ENCODE measurements at regions not wholly inside any gene's neighbourhood (a gene's known extent, or its start where the extent isn't known, plus 50 kb on each side); places are given as distances from the start of the nearest gene placed in this dataset.

- Histone ChIP-seq H3K9me3 (no peaks in the 10 kb centered on the region), H3K36me3 (no peaks in the 10 kb centered on the region), H3K27ac (no peak overlapping the region), H3K4me3 (no peak overlapping the region), H3K4me1 (no peaks in the 10 kb centered on the region), H3K27me3 (ENCODE audit: low read depth) (no peaks in the 10 kb centered on the region)
- DNase-seq (no peak), ATAC-seq (no peak)
- intact Hi-C loops (cut with DNase I), result no loop called here
- TF ChIP-seq, protein P1, sequence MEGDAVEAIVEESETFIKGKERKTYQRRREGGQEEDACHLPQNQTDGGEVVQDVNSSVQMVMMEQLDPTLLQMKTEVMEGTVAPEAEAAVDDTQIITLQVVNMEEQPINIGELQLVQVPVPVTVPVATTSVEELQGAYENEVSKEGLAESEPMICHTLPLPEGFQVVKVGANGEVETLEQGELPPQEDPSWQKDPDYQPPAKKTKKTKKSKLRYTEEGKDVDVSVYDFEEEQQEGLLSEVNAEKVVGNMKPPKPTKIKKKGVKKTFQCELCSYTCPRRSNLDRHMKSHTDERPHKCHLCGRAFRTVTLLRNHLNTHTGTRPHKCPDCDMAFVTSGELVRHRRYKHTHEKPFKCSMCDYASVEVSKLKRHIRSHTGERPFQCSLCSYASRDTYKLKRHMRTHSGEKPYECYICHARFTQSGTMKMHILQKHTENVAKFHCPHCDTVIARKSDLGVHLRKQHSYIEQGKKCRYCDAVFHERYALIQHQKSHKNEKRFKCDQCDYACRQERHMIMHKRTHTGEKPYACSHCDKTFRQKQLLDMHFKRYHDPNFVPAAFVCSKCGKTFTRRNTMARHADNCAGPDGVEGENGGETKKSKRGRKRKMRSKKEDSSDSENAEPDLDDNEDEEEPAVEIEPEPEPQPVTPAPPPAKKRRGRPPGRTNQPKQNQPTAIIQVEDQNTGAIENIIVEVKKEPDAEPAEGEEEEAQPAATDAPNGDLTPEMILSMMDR (IDR thresholded peaks at IDR 0.05), result no peak
Observed at GRCh38 chr12:90773491-90773890, 181.5 kb downstream of the CCER1 start.

- Histone ChIP-seq H3K4me3 (no peak overlapping the region), H3K27ac (no peak overlapping the region), H3K27me3 (ENCODE audit: low read depth) (no peaks in the 10 kb centered on the region), H3K36me3 (no peaks in the 10 kb centered on the region), H3K4me1 (no peaks in the 10 kb centered on the region), H3K9me3 (no peaks in the 10 kb centered on the region)
- intact Hi-C loops (cut with DNase I), result no loop called here
- no peak for ATAC-seq
- no peak for DNase-seq
- TF ChIP-seq, protein P1 (IDR thresholded peaks at IDR 0.05), result no peak
Observed at GRCh38 chr12:90770861-90771260, 184.1 kb downstream of the CCER1 start.

DNA sequence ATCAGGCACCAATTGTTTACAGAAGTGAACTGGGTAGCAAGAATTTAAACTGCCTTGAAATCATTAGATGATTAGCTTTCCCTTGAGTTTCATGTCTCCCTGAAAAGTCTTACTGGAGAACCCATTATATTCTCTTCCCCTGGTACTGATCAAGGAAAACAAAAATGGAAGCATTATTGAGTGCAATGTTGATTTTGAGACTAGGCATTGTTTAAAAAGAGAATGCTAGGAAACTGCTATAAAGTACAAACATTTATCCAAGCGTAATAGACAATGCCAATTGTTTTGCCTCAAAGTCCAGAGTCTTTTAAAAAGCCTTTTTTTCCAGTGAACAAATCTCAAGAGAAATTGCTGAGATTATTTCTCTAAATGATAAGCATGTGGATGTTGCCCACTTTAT, 197.0 kb downstream of the CCER1 start:
- H3K9me3 ChIP-seq, result no peaks in the 10 kb centered on the region
- no peaks in the 10 kb centered on the region for H3K36me3 ChIP-seq
- no peak for ATAC-seq
- no peak overlapping the region for H3K27ac ChIP-seq
- H3K4me1 ChIP-seq, result no peaks in the 10 kb centered on the region
- DNase-seq, result no peak
- TF ChIP-seq, protein P1 (IDR thresholded peaks at IDR 0.05), result no peak
- no peak overlapping the region for H3K4me3 ChIP-seq
- no peaks in the 10 kb centered on the region for H3K27me3 ChIP-seq (ENCODE audit: low read depth)
- intact Hi-C loops (cut with DNase I), result no loop called here

- intact Hi-C loops (cut with DNase I), result no loop called here
- no peak overlapping the region for H3K27ac ChIP-seq
- no peak overlapping the region for H3K4me3 ChIP-seq
- TF ChIP-seq, protein P1 (IDR thresholded peaks at IDR 0.05), result no peak
- ATAC-seq (no peak), DNase-seq (no peak)
- no peaks in the 10 kb centered on the region for H3K36me3 ChIP-seq
- H3K9me3 ChIP-seq, result no peaks in the 10 kb centered on the region
- no peaks in the 10 kb centered on the region for H3K4me1 ChIP-seq
- H3K27me3 ChIP-seq (ENCODE audit: low read depth), result no peaks in the 10 kb centered on the region
Observed at GRCh38 chr12:90745211-90745610, 209.8 kb downstream of the CCER1 start.

DNA sequence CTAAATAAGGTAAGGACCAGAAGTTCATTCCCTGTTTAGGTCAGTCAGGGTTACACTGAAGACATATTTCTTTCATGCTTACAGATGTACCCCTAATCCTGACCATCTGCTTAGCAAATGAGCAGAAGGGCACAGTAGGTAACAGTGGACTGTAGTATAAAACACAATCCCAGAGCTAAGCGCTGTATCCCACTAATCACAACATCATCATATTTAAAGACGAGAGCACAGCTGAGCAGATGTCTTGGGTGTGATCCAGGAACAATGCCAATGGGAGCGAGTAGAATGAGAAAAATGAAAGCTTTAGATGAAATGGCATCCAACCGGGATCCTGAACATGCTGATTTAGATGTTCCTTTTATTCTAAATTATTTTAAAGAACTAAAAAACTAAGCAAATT, 213.4 kb downstream of the CCER1 start:
- no peak overlapping the region for H3K27ac ChIP-seq
- TF ChIP-seq, protein P1 (IDR thresholded peaks at IDR 0.05), result no peak
- no peaks in the 10 kb centered on the region for H3K4me1 ChIP-seq
- no peaks in the 10 kb centered on the region for H3K36me3 ChIP-seq
- H3K27me3 ChIP-seq (ENCODE audit: low read depth), result no peaks in the 10 kb centered on the region
- H3K9me3 ChIP-seq, result no peaks in the 10 kb centered on the region
- DNase-seq (no peak), ATAC-seq (no peak)
- H3K4me3 ChIP-seq, result no peak overlapping the region
- intact Hi-C loops (cut with DNase I), result no loop called here

DNA sequence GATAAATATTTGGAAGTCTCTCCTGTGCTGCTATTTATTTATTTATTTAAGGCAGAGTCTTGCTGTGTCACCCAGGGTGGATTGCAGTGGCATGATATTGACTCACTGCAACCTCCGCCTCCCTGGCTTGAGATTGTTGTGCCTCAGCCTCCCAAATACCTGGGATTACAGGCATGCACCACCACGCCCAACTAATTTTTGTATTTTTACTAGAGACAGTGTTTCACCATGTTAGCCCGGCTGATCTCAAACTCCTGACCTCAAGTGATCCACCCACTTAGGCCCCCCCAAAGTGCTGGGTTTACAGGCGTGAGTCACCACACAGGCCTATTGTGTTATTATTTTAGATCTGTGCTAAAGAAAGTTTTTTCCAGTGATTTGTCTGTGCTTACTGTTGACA, 225.2 kb downstream of the CCER1 start:
- TF ChIP-seq, protein P1 (IDR thresholded peaks at IDR 0.05), result no peak
- intact Hi-C loops (cut with DNase I), result no loop called here
- H3K36me3 ChIP-seq, result no peaks in the 10 kb centered on the region

More for the DNA sequence above, 225.2 kb downstream of the CCER1 start:
- DNase-seq (no peak), ATAC-seq (no peak)
- Histone ChIP-seq H3K4me1 (no peaks in the 10 kb centered on the region), H3K27ac (no peak overlapping the region), H3K4me3 (no peak overlapping the region), H3K27me3 (ENCODE audit: low read depth) (no peaks in the 10 kb centered on the region), H3K9me3 (no peaks in the 10 kb centered on the region)
